Right lobe of liver (tissue), 4 donors: ENCODE measurements at regions not wholly inside any gene's neighbourhood (a gene's known extent, or its start where the extent isn't known, plus 50 kb on each side); places are given as distances from the start of the nearest gene placed in this dataset.
"Not testable (repeated sequence)": the region's sequence is repeated elsewhere in the genome, so short reads cannot be mapped to it uniquely, and the experiment has no call there.

Source experiments
- CTCF ChIP-seq, 4 donors: fragments of 200-600 bp in 3 of 4; fragments of 450-650 bp in 1 of 4; IDR thresholded peaks; one replicate each; pipeline versions ENCODE4 v1.5.1 to v1.8.0; 2016 to 2022; ENCODE audit warnings: antibody characterized with exemption in 4 of 4, mild to moderate bottlenecking in 2 of 4
- POLR2A ChIP-seq: fragments of 450-650 bp; IDR thresholded peaks from one replicate; pipeline ENCODE4 v1.6.1; 2017; ENCODE audit warnings: antibody characterized with exemption, mild to moderate bottlenecking
- donor health status: DM: no; HTN: no; CAD: no.
- donor health status: DM: no; HTN: no; CAD: no.
- donor health status: DM: no; HTN: yes; CAD: no.

GRCh38 chr11:22518344-22518743 lies 107.3 kb downstream of the FANCF start:
- TF ChIP-seq CTCF (IDR thresholded peaks at IDR 0.05); POLR2A: not testable (repeated sequence)
